H1 (cell line): ENCODE measurements at regions not wholly inside any gene's neighbourhood (a gene's known extent, or its start where the extent isn't known, plus 50 kb on each side); places are given as distances from the start of the nearest gene placed in this dataset.

Experiments used
- CTCF ChIA-PET: fragments of 300-600 bp; sonication (Branson Sonifier 250); formaldehyde crosslinking; loops from one replicate; lab custom pipeline; 2021; ENCODE audit not compliant: partially characterized antibody; lab: Charles Lee
- POLR2A ChIA-PET: fragments of 300-600 bp; sonication (Branson Sonifier 250); formaldehyde crosslinking; loops from one replicate; lab custom pipeline; 2021; ENCODE audit warnings: inconsistent platforms; ENCODE audit not compliant: partially characterized antibody; lab: Charles Lee
- DNase-seq, 2 experiments: peaks; one replicate each; pipeline versions ENCODE4 v3.0.0 to v3.0.0-alpha.2; 2010 to 2022; ENCODE audit warnings: low spot score in 2 of 2, low read depth in 1 of 2, mixed read lengths in 1 of 2
- FAIRE-seq: peaks from 2 replicates; lab custom pipeline; 2011; peaks lifted over from hg19 to GRCh38; lab: Jason Lieb, UNC
- H2AFZ ChIP-seq: 2 replicates; pipeline ENCODE4 v1.8.1; 2012; ENCODE audit warnings: low read length, inconsistent platforms
- H2AK5ac ChIP-seq: 2 replicates; pipeline ENCODE4 v1.6.1; 2013; ENCODE audit warnings: low read depth, low read length
- H2BK120ac ChIP-seq: replicated peaks from 2 replicates; pipeline ENCODE3; 2013; ENCODE audit warnings: low read depth, low read length, inconsistent platforms
- H2BK12ac ChIP-seq: 2 replicates; pipeline ENCODE4 v1.6.1; 2013; ENCODE audit warnings: low read depth, low read length
- H2BK15ac ChIP-seq: 2 replicates; pipeline ENCODE4 v1.6.1; 2013; ENCODE audit warnings: low read length
- H2BK20ac ChIP-seq: 2 replicates; pipeline ENCODE4 v1.6.1; 2013; ENCODE audit warnings: low read length
- H2BK5ac ChIP-seq: 2 replicates; pipeline ENCODE4 v1.6.1; 2013; ENCODE audit warnings: low read depth, low read length
- H3K14ac ChIP-seq: 2 replicates; pipeline ENCODE4 v1.6.1; 2013; ENCODE audit warnings: inconsistent platforms; ENCODE audit not compliant: insufficient read length
- H3K18ac ChIP-seq: 2 replicates; pipeline ENCODE4 v1.6.1; 2013; ENCODE audit warnings: low read length; ENCODE audit errors: extremely low read depth
- H3K23ac ChIP-seq: 2 replicates; pipeline ENCODE4 v1.6.1; 2013; ENCODE audit warnings: inconsistent platforms; ENCODE audit not compliant: insufficient read length
- H3K23me2 ChIP-seq: 2 replicates; pipeline ENCODE4 v1.6.1; 2013; ENCODE audit warnings: low read depth, low read length
- H3K27ac ChIP-seq: 2 replicates; pipeline ENCODE4 v1.6.1; 2011; ENCODE audit warnings: low read depth, low read length, inconsistent platforms
- H3K27me3 ChIP-seq, 4 experiments: replicated peaks in 1 of 4; 1 replicate in 1 of 4; 2 replicates in 3 of 4; pipeline versions ENCODE4 v1.6.1 to v1.8.1; 2011 to 2013; ENCODE audit warnings: low read length in 3 of 4, mild to moderate bottlenecking in 3 of 4, inconsistent platforms in 2 of 4, mixed read lengths in 2 of 4, moderate library complexity in 1 of 4; ENCODE audit not compliant: control insufficient read depth in 3 of 4, insufficient read depth in 3 of 4; ENCODE audit errors: extremely low read depth in 1 of 4
- H3K36me3 ChIP-seq, 4 experiments: 2 replicates each; pipeline versions ENCODE4 v1.6.1 to v1.8.1; 2011 to 2013; ENCODE audit warnings: mild to moderate bottlenecking in 4 of 4, low read length in 3 of 4, moderate library complexity in 2 of 4, control low read depth in 1 of 4, inconsistent platforms in 1 of 4; ENCODE audit not compliant: insufficient read depth in 4 of 4, control insufficient read depth in 2 of 4
- H3K4ac ChIP-seq: replicated peaks from 2 replicates; pipeline ENCODE3; 2013; ENCODE audit warnings: low read length, low read depth, mixed read lengths, inconsistent platforms; ENCODE audit not compliant: insufficient read length
- H3K4me1 ChIP-seq, 4 experiments: replicated peaks in 1 of 4; 1 replicate in 1 of 4; 2 replicates in 3 of 4; pipeline versions ENCODE4 v1.6.1 to v1.8.1; 2011 to 2013; ENCODE audit warnings: low read length in 3 of 4, inconsistent platforms in 2 of 4, mixed read lengths in 1 of 4; ENCODE audit not compliant: insufficient read depth in 4 of 4, control insufficient read depth in 3 of 4
- H3K4me2 ChIP-seq, 2 experiments: 2 replicates each; pipeline versions ENCODE4 v1.6.1 to v1.8.1; 2011 to 2013; ENCODE audit warnings: low read depth in 2 of 2, low read length in 2 of 2, control low read depth in 1 of 2, inconsistent platforms in 1 of 2, mild to moderate bottlenecking in 1 of 2; ENCODE audit not compliant: insufficient read depth in 1 of 2
- H3K4me3 ChIP-seq, 4 experiments: fragments of 200-600, 300-600 bp in 1 of 4; sonication (generic), shearing (Covaris generic), sonication (Bioruptor Twin) in 1 of 4; 2 replicates each; pipeline versions ENCODE4 v1.5.1 to v1.8.1; 2011 to 2016; ENCODE audit warnings: low read length in 4 of 4, low read depth in 3 of 4, control low read depth in 2 of 4, inconsistent platforms in 2 of 4, mild to moderate bottlenecking in 2 of 4, mixed read lengths in 1 of 4, moderate library complexity in 1 of 4; ENCODE audit not compliant: insufficient read depth in 2 of 4; ENCODE audit errors: extremely low read depth in 1 of 4
- H3K56ac ChIP-seq: replicated peaks from 2 replicates; pipeline ENCODE3; 2013; ENCODE audit warnings: low read depth, mild to moderate bottlenecking, mixed read lengths, low read length, inconsistent platforms; ENCODE audit not compliant: insufficient read length
- H3K79me1 ChIP-seq: 2 replicates; pipeline ENCODE4 v1.6.1; 2013; ENCODE audit warnings: low read depth, low read length, control low read depth
- H3K79me2 ChIP-seq, 2 experiments: 2 replicates each; pipeline versions ENCODE4 v1.6.1 to v1.8.1; 2012 to 2013; ENCODE audit warnings: low read length in 2 of 2, mild to moderate bottlenecking in 2 of 2, inconsistent platforms in 1 of 2; ENCODE audit not compliant: insufficient read depth in 2 of 2, control insufficient read depth in 1 of 2
- H3K9ac ChIP-seq, 4 experiments: replicated peaks in 1 of 4; 1 replicate in 1 of 4; 2 replicates in 3 of 4; pipeline versions ENCODE4 v1.6.1 to v1.8.1; 2011 to 2013; ENCODE audit warnings: low read depth in 3 of 4, low read length in 3 of 4, control low read depth in 2 of 4, mild to moderate bottlenecking in 2 of 4, moderate library complexity in 2 of 4, inconsistent platforms in 1 of 4; ENCODE audit errors: extremely low read depth in 1 of 4
- H3K9me3 ChIP-seq, 2 experiments: 2 replicates each; pipeline versions ENCODE4 v1.6.1 to v1.8.1; 2012 to 2013; ENCODE audit warnings: mild to moderate bottlenecking in 2 of 2, moderate library complexity in 2 of 2, control low read depth in 1 of 2, inconsistent platforms in 1 of 2, low read depth in 1 of 2, low read length in 1 of 2, mixed read lengths in 1 of 2; ENCODE audit not compliant: insufficient read depth in 2 of 2
- H4K20me1 ChIP-seq, 2 experiments: replicated peaks in 1 of 2; 2 replicates each; pipeline versions ENCODE3 to v1.8.1; 2011 to 2013; ENCODE audit warnings: inconsistent platforms in 2 of 2, low read length in 2 of 2, mild to moderate bottlenecking in 1 of 2; ENCODE audit not compliant: insufficient read depth in 2 of 2, control insufficient read depth in 1 of 2
- H4K5ac ChIP-seq: 2 replicates; pipeline ENCODE4 v1.6.1; 2013; ENCODE audit warnings: low read length, low read depth, mixed read lengths, inconsistent platforms; ENCODE audit not compliant: insufficient read length
- H4K8ac ChIP-seq: 2 replicates; pipeline ENCODE4 v1.8.0; 2013; ENCODE audit warnings: mild to moderate bottlenecking, moderate library complexity, low read length, inconsistent platforms; ENCODE audit not compliant: insufficient read depth; ENCODE audit errors: extremely low read depth
- H4K91ac ChIP-seq: replicated peaks from 2 replicates; pipeline ENCODE3; 2013; ENCODE audit warnings: low read length, mixed read lengths, inconsistent platforms; ENCODE audit not compliant: insufficient read length
- BACH1 ChIP-seq: IDR thresholded peaks from 2 replicates; pipeline ENCODE4 v1.6.1; 2012; ENCODE audit warnings: low read length, improper control_type of control experiment
- BRCA1 ChIP-seq: IDR thresholded peaks from 2 replicates; pipeline ENCODE4 v1.6.1; 2012; ENCODE audit warnings: low read depth, low read length, improper control_type of control experiment
- EZH2 ChIP-seq: fragments of 200-600 bp; sonication (generic); IDR thresholded peaks from 2 replicates; pipeline ENCODE4 v1.7.1; 2012; ENCODE audit warnings: low read depth, mild to moderate bottlenecking, moderate library complexity, low read length, inconsistent platforms; ENCODE audit not compliant: severe bottlenecking
- FOSL1 ChIP-seq: IDR thresholded peaks from 2 replicates; pipeline ENCODE4 v1.6.1; 2011; ENCODE audit warnings: mild to moderate bottlenecking, low read depth, low read length, moderate library complexity; ENCODE audit not compliant: insufficient read depth
- KDM4A ChIP-seq: IDR thresholded peaks from one replicate; pipeline ENCODE4 v1.7.1; 2012; ENCODE audit warnings: low read depth, mild to moderate bottlenecking, moderate library complexity, low read length, inconsistent platforms; ENCODE audit not compliant: severe bottlenecking
- RXRA ChIP-seq: IDR thresholded peaks from 2 replicates; pipeline ENCODE4 v1.6.1; 2011; ENCODE audit warnings: low read depth, mild to moderate bottlenecking, low read length, moderate library complexity; ENCODE audit not compliant: insufficient read depth
- SIRT6 ChIP-seq: IDR thresholded peaks from one replicate; pipeline ENCODE4 v1.7.1; 2012; ENCODE audit warnings: low read length, inconsistent platforms
- TAF1 ChIP-seq: IDR thresholded peaks from 2 replicates; pipeline ENCODE4 v1.6.1; 2011; ENCODE audit warnings: mild to moderate bottlenecking, low read depth, low read length
- ZNF274 ChIP-seq: IDR thresholded peaks from 2 replicates; pipeline ENCODE4 v1.7.0; 2012; ENCODE audit warnings: low read length, borderline replicate concordance; ENCODE audit errors: extremely low read depth
- WGBS, 2 experiments: shearing (Covaris generic) in 1 of 2; methylation state at CpG; one replicate each; pipeline versions ENCODE4 v1.1.6 to v1.1.7; 2013 to 2015; ENCODE audit warnings: low lambda C conversion rate in 2 of 2, mixed read lengths in 2 of 2, inconsistent platforms in 1 of 2, low coverage in 1 of 2, missing lambda C conversion rate in 1 of 2; ENCODE audit not compliant: insufficient replicate concordance in 2 of 2, insufficient coverage in 1 of 2, insufficient read length in 1 of 2; ENCODE audit errors: extremely low coverage in 1 of 2, missing lambda C conversion rate in 1 of 2; 5-methylcytosine and 5-hydroxymethylcytosine counted together

DNA sequence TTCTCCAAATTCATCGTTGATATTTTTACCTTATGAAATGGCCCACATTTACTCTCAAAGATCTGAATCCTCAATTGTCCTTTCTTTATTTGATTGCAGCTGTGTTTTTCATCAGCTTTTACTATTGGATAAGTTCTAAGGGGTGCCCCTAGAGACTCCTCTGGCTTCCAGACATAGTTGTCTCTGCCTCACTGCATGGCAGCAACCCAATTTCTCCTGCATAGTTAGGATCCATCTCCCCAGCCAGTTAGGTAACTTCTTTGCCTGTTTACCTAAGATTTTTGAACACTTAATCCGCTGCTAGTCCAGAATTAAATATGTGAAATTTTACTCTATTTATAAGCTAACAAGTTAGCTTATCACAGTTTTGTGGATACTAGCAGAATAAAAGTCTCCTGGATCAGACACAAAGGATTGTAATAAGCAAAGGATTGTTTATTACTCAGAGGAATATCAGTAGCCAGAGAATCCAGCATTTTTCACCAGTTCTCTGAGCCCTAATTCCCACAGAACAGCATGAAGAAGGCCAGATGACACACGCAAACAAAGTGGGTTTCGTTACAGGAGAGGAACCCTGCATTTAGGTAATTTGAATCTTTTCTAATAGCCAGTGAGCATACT lies 101.1 kb downstream of the BBS10 start:
- POLR2A ChIA-PET, result no interaction called here
- no peak for DNase-seq
- TF ChIP-seq KDM4A, result no peak
- TF ChIP-seq ZNF274, result no peak
- no peak for TF ChIP-seq SIRT6
- TF ChIP-seq BACH1, result no peak
- TF ChIP-seq EZH2, result no peak
- TF ChIP-seq TAF1, result no peak
- no peak for TF ChIP-seq RXRA
- no peak for TF ChIP-seq FOSL1
- no peak for TF ChIP-seq BRCA1

More for the DNA sequence above, 101.1 kb downstream of the BBS10 start:
- 90% methylated on average over 4 of the region's 4 CpGs; no CpG with 5 or more reads in 1 of the 2 experiments for WGBS, 2 experiments
- Histone ChIP-seq H3K27me3 (no peaks in the 10 kb centered on the region), H2BK15ac (no peak overlapping the region), H3K4me3 (no peak overlapping the region), H4K20me1 (no peaks in the 10 kb centered on the region), H4K91ac (no peak overlapping the region), H3K79me1 (no peaks in the 10 kb centered on the region), H3K23ac (no peak overlapping the region), H2BK5ac (no peak overlapping the region), H3K14ac (no peak overlapping the region), H2BK20ac (no peak overlapping the region), H3K9ac (no peak overlapping the region), H3K9me3 (no peaks in the 10 kb centered on the region), H3K4me1 (peaks cover 3 to 8% (median 6%) of the 10 kb centered on the region in 4 experiments; a peak in 5 of 7 replicates), H4K8ac (no peak overlapping the region), H3K56ac (no peak overlapping the region), H4K5ac (no peak overlapping the region), H2BK12ac (no peak overlapping the region), H2AK5ac (no peak overlapping the region), H2AFZ (no peak overlapping the region), H3K79me2 (no peaks in the 10 kb centered on the region), H2BK120ac (no peak overlapping the region), H3K36me3 (no peaks in the 10 kb centered on the region), H3K27ac (no peak overlapping the region), H3K4me2 (no peak overlapping the region), H3K18ac (no peak overlapping the region), H3K4ac (no peak overlapping the region), H3K23me2 (no peaks in the 10 kb centered on the region)
- CTCF ChIA-PET, result no interaction called here
- no peak for FAIRE-seq
